OCI-LY3 (cell line): ENCODE measurements at regions not wholly inside any gene's neighbourhood (a gene's known extent, or its start where the extent isn't known, plus 50 kb on each side); places are given as distances from the start of the nearest gene placed in this dataset.
"Not testable (repeated sequence)": the region's sequence is repeated elsewhere in the genome, so short reads cannot be mapped to it uniquely, and the experiment has no call there.

ENCODE experiments used
- H2AFZ ChIP-seq: fragments of 200-600, 300-600 bp; shearing (Covaris generic); 2 replicates; pipeline ENCODE4 v1.6.0; 2014; ENCODE audit warnings: antibody characterized with exemption, low read depth, low read length
- H3K27ac ChIP-seq: fragments of 200-600, 300-600 bp; sonication (generic); 2 replicates; pipeline ENCODE4 v1.5.1; 2014; ENCODE audit warnings: mild to moderate bottlenecking, low read length, moderate library complexity, mixed read lengths
- H3K27me3 ChIP-seq: fragments of 200-600, 300-600 bp; sonication (generic); 2 replicates; pipeline ENCODE4 v1.6.1; 2014; ENCODE audit warnings: low read depth, low read length, mixed read lengths
- H3K36me3 ChIP-seq: fragments of 200-600, 300-600 bp; sonication (generic); replicated peaks from 2 replicates; pipeline ENCODE3; 2014; ENCODE audit warnings: low read depth, low read length, mixed read lengths
- H3K4me1 ChIP-seq: fragments of 300-600, 200-600 bp; sonication (generic); 2 replicates; pipeline ENCODE4 v1.6.1; 2014; ENCODE audit warnings: low read length, mixed read lengths
- H3K4me2 ChIP-seq: fragments of 200-600, 300-600 bp; sonication (generic); 2 replicates; pipeline ENCODE4 v1.6.1; 2014; ENCODE audit warnings: low read length, mixed read lengths
- H3K4me3 ChIP-seq: fragments of 300-600, 200-600 bp; sonication (generic); 2 replicates; pipeline ENCODE4 v1.5.1; 2014; ENCODE audit warnings: antibody characterized with exemption, mild to moderate bottlenecking, low read length, moderate library complexity
- H3K79me2 ChIP-seq: fragments of 300-600, 200-600 bp; shearing (Covaris generic); 2 replicates; pipeline ENCODE4 v1.6.1; 2014; ENCODE audit warnings: mild to moderate bottlenecking, low read length, mixed read lengths
- H3K9ac ChIP-seq: fragments of 300-600, 200-600 bp; shearing (Covaris generic); 2 replicates; pipeline ENCODE4 v1.6.0; 2014; ENCODE audit warnings: mild to moderate bottlenecking, low read length, moderate library complexity
- H3K9me3 ChIP-seq: fragments of 200-600, 300-600 bp; shearing (Covaris generic); 2 replicates; pipeline ENCODE4 v1.6.1; 2014; ENCODE audit warnings: low read length, mixed read lengths; ENCODE audit not compliant: insufficient read depth
- H4K20me1 ChIP-seq: fragments of 200-600, 300-600 bp; sonication (generic); 2 replicates; pipeline ENCODE4 v1.6.1; 2016; ENCODE audit warnings: low read length, mixed read lengths; ENCODE audit not compliant: insufficient read depth
- CTCF ChIP-seq: fragments of 200-600, 300-600 bp; sonication (generic); IDR thresholded peaks from 2 replicates; pipeline ENCODE4 v1.5.1; 2014; ENCODE audit warnings: antibody characterized with exemption, low read length, low read depth
- EZH2phosphoT487 ChIP-seq: fragments of 200-600 bp; shearing (Covaris generic); IDR thresholded peaks from 2 replicates; pipeline ENCODE4 v1.6.1; 2018; ENCODE audit warnings: antibody characterized with exemption, mixed run types, low read depth

GRCh38 chr2:19630921-19631320, 270.9 kb downstream of the TTC32 start:
- Histone ChIP-seq H3K27ac (no peak overlapping the region), H3K79me2 (no peaks in the 10 kb centered on the region), H3K27me3 (no peaks in the 10 kb centered on the region; the same call in 1 of the 2 replicates), H4K20me1 (no peaks in the 10 kb centered on the region), H3K4me1 (peaks cover 7% of the 10 kb centered on the region), H3K36me3 (no peaks in the 10 kb centered on the region), H3K9ac (no peak overlapping the region), H3K4me2 (no peak overlapping the region), H2AFZ (no peak overlapping the region), H3K4me3 (no peak overlapping the region), H3K9me3 (peaks cover 3% of the 10 kb centered on the region; the same call in 1 of the 2 replicates)
- TF ChIP-seq CTCF (no peak), EZH2phosphoT487 (no peak)

- TF ChIP-seq CTCF = no peak
- no peak for TF ChIP-seq EZH2phosphoT487
- no peaks in the 10 kb centered on the region for H3K36me3 ChIP-seq
- H3K4me3 ChIP-seq = no peak overlapping the region
- H4K20me1 ChIP-seq = no peaks in the 10 kb centered on the region
- H3K4me1 ChIP-seq = no peaks in the 10 kb centered on the region
- no peaks in the 10 kb centered on the region for H3K79me2 ChIP-seq
- H3K4me2 ChIP-seq = no peak overlapping the region
- peaks cover 3% of the 10 kb centered on the region; the same call in 1 of the 2 replicates for H3K9me3 ChIP-seq
- H3K27me3 ChIP-seq = no peaks in the 10 kb centered on the region
- H2AFZ ChIP-seq = no peak overlapping the region
- H3K9ac ChIP-seq = no peak overlapping the region
- H3K27ac ChIP-seq = no peak overlapping the region
Observed at GRCh38 chr2:19627359-19627758, 268.9 kb upstream of the OSR1 start.

- no peak overlapping the region for H3K4me2 ChIP-seq
Observed at GRCh38 chr2:19623488-19623887, 265.1 kb upstream of the OSR1 start.

GRCh38 chr2:19617257-19617848, 258.9 kb upstream of the OSR1 start:
- Histone ChIP-seq H3K79me2 (no peaks in the 10 kb centered on the region), H2AFZ (no peak overlapping the region), H4K20me1 (no peaks in the 10 kb centered on the region), H3K9me3 (0 out of 2 replicates have a peak, but pooled peaks cover 8% of the 10 kb centered on the region), H3K9ac (no peak overlapping the region), H3K27me3 (no peaks in the 10 kb centered on the region), H3K27ac (no peak overlapping the region), H3K4me2 (no peak overlapping the region), H3K4me1 (peaks cover 19% of the 10 kb centered on the region), H3K36me3 (peaks cover 2% of the 10 kb centered on the region), H3K4me3 (no peak overlapping the region)
- TF ChIP-seq EZH2phosphoT487 = no peak
- TF ChIP-seq CTCF = no peak

More at GRCh38 chr2:19623488-19623887, 265.1 kb upstream of the OSR1 start:
- Histone ChIP-seq H3K4me3 (no peak overlapping the region), H4K20me1 (no peaks in the 10 kb centered on the region), H3K9me3 (peaks cover 3% of the 10 kb centered on the region; the same call in 1 of the 2 replicates), H3K79me2 (no peaks in the 10 kb centered on the region), H3K27me3 (no peaks in the 10 kb centered on the region), H3K4me1 (no peaks in the 10 kb centered on the region), H3K9ac (no peak overlapping the region), H2AFZ (no peak overlapping the region), H3K27ac (no peak overlapping the region), H3K36me3 (no peaks in the 10 kb centered on the region)
- TF ChIP-seq EZH2phosphoT487 (no peak), CTCF (no peak)

- not testable (repeated sequence) for H4K20me1 ChIP-seq
Observed at GRCh38 chr2:19615402-19615801, 257.0 kb upstream of the OSR1 start.

More at GRCh38 chr2:19615402-19615801, 257.0 kb upstream of the OSR1 start:
- H3K4me1 ChIP-seq = peaks cover 20% of the 10 kb centered on the region
- not testable (repeated sequence) for H2AFZ ChIP-seq, H3K27me3 ChIP-seq, H3K9ac ChIP-seq, H3K9me3 ChIP-seq, H3K4me3 ChIP-seq, H3K36me3 ChIP-seq, H3K79me2 ChIP-seq, H3K27ac ChIP-seq, H3K4me2 ChIP-seq
